ENCODE measurements at regions not wholly inside any gene's neighbourhood (a gene's known extent, or its start where the extent isn't known, plus 50 kb on each side); places are given as distances from the start of the nearest gene placed in this dataset.
"Not testable (repeated sequence)": the region's sequence is repeated elsewhere in the genome, so short reads cannot be mapped to it uniquely, and the experiment has no call there.

DNA sequence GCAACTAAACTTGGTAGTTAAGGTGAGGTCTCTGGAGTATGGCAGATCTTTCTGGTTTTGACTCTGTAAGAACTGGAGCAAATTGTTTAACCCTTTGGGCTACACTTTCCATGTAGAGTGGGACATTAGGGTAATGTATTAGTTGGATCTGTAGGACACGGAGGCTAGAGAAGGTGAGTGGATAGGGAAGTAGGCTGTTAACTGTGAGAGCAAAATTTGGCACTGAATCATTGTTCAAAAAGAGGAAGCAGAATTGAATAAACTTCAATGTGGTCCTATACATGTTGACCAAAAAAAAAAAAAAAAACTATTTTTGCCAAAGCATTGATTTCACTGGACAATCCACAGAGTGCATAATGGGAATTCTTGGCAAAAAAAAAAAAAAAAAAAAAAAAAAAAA, 370.2 kb upstream of the CHORDC1 start:
- no peak for DNase-seq

GRCh38 chr11:90590286-90590685, 367.4 kb upstream of the CHORDC1 start:
- DNase-seq = no peak

DNA sequence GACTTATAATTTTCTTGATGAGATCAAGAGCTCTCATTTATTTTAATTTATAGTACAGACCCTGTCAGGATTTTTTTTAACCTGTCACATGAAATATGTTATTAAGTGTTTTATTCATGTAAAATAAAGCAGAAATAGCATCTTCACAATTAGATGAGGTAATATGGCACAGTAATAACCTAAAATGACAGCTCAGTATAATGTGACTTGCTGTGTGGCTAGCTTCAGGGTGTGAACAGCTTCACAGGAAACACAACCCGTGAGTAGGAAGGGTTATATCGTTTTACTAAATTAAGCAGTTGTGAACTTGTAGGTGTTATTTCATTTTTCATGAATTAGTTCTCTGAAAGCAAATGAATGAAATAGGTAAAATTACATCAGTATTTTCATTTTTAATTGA, 366.9 kb upstream of the CHORDC1 start:
- DNase-seq = no peak

GRCh38 chr11:90587896-90588295, 365.0 kb upstream of the CHORDC1 start:
- no peak for DNase-seq

DNA sequence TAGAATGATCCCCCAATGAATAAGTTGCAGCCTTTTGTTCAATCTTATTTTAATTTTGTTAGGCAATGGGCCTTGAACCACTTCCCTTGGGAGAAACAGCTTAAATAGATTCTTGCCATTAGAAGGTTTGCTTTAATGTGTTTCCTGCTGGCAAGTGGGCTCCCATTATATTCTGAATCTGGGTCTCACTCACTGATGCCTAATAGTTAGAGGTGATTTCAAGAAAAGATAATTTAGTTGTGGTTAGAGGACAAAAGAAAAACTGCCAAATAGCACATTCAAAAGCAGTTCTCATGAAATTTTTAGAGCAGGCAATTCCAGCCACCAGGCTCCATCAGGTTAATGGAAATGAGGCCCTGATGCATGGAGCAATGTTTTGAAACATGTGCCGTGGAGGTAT, 362.6 kb upstream of the CHORDC1 start:
- no peak for DNase-seq

- not testable (repeated sequence) for DNase-seq
These were observed 360.1 kb upstream of the CHORDC1 start for GRCh38 chr11:90582999-90583398.

DNA sequence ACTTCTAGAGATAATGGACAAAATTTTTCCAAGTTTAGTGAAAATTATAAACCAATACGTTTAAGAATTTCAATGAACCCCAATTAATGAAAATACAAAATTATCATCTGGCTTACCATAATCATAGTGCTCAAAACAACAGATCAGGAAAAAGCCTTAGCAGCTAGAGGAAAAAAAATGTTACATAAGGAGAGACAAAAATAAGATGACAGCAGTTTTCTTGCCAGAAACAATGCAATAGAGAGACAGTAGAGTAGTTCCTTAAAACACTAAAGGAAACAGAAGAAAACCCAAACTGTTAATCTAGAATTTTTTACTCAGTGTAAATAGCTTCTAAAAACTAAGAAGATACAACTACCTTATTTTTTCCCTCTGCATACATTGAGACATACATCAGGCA, 341.7 kb upstream of the CHORDC1 start:
- DNase-seq = no peak

DNA sequence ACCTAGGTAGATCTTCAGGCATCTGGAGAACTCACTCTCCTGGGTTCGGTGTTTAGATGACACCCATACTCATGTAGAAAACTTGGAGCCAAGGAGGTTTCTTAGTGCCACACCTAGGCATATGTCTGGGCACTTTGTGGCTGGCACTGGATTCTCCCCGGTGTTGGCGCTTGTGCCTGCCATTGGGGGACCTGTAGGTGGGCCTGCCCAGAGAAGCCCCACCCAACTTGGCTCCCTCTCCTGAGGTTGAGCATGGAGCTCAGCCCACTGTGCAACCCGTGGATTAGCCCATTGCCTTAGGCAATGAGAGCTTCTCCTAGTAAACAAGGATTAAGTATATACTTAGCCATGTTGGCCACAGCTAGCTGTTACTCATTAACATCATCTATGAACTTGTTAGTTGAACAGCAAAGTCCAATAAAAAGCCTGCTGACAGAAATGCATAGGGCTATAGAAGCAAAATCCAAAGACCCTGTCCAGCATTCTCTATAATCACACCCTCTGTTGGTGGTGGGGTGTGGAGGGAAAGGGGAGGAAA, 335.5 kb upstream of the CHORDC1 start:
- DNase-seq = no peak

DNA sequence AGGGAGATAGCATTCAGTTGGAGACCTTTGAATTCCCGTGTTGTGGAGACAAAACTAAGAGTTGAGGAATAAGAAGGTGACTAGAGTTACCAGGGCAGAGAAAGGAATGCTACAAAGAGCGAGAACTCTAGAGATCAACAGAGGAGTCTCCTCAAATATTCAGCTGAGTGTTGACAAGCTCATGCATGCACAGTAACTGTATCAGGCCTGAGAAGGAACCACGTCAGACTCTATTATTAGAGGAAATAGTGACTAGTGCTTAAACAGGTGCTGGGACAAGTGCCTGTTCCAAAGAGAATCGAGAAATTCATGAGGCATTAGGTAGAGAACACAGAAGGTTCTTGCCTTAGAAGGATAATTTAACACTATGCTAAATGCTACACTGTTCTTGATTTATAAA, 333.8 kb upstream of the CHORDC1 start:
- DNase-seq = no peak

DNA sequence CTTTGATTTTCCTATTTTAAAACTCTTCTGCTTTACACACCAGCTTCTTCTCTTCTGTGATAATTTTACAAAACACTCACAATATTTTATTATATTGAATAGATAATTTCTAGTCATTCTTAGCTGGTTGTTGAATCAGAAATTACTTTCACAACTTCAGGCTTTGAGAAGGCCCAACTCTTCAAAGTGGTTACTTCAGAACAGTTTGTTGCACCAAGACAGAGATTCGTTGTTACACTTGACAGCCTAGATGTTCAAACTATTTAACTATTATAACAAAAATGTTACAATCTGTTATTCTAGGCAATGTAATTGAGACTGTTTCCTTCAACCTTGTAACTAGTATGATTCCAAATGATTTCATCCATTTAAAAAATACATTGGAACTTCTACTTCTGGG, 333.2 kb upstream of the CHORDC1 start:
- no peak for DNase-seq

- DNase-seq = no peak
These were observed 332.6 kb upstream of the CHORDC1 start for GRCh38 chr11:90555477-90555876.

- DNase-seq = no peak
These were observed 319.2 kb upstream of the CHORDC1 start for GRCh38 chr11:90542092-90542491.

DNA sequence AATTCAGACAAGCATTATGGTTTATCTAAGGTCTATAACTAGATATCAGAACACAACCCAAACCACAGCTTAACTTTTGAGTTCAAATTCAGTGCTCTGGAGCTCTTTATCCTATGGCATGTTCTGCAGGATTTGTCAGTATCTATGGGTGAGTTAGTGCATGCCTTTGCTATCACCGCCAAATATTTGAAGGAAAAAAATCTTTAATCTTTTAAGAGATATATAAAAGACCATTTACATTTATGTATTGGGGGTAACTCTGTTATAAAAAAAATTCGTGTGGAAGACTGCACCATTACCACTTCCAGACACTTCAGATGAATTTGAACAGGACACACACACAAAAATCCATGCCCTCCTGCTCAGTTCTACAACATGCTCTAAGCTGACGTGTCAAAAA, 313.5 kb upstream of the CHORDC1 start:
- DNase-seq = no peak

GRCh38 chr11:90532125-90532524, 309.3 kb upstream of the CHORDC1 start:
- DNase-seq = no peak

DNA sequence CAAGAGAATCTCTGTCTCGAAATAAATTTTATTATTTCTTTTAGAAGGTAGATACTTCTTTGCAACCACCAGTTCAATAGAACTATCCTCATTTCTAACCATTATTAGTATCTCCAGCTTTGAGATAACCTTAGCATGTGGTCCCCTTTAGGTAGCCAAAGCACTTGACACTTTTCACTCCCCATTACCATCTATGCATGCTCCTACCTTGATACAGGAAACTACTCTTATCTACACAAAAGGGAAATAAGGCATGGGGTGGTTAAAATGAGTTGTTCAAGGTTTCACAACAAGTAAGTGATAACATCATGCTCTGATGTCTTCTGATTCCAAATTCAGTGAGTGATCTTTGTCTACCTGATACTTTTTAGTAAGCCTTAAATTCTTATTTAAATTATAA, 308.2 kb upstream of the CHORDC1 start:
- DNase-seq = no peak

- DNase-seq = no peak
These were observed 303.1 kb upstream of the CHORDC1 start for GRCh38 chr11:90525962-90526361.

- no peak for DNase-seq
These were observed 290.0 kb upstream of the CHORDC1 start for GRCh38 chr11:90512846-90513245.

- DNase-seq = no peak
These were observed 288.0 kb upstream of the CHORDC1 start for GRCh38 chr11:90510839-90511238.

- DNase-seq = no peak
These were observed 278.2 kb upstream of the CHORDC1 start for GRCh38 chr11:90500922-90501568.

- no peak for DNase-seq
These were observed 273.9 kb upstream of the CHORDC1 start for GRCh38 chr11:90496722-90497121.

- DNase-seq = no peak
These were observed 270.5 kb upstream of the CHORDC1 start for GRCh38 chr11:90493379-90493778.

DNA sequence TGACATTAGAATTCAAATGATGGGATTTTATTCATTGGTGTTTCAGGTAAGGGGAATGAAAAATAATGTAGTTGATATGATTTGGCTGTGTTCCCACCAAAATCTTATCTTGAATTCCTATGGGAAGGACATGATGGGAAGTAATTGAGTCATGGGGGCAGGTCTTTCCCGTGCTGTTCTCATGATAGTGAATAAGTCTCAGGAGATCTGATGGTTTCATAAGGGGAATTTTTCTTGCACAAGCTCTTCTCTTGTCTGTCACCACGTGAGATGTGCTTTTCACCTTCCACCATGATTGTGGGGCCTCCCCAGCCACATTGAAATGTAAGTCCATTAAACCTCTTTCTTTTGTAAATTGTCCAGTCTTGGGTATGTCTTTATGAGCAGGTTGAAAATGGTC, 268.6 kb upstream of the CHORDC1 start:
- no peak for DNase-seq

GRCh38 chr11:90476442-90477007, 253.7 kb upstream of the CHORDC1 start:
- DNase-seq = peak; percentile 20

- DNase-seq = peak; percentile 31
These were observed 246.1 kb upstream of the CHORDC1 start for GRCh38 chr11:90468923-90469322.

DNA sequence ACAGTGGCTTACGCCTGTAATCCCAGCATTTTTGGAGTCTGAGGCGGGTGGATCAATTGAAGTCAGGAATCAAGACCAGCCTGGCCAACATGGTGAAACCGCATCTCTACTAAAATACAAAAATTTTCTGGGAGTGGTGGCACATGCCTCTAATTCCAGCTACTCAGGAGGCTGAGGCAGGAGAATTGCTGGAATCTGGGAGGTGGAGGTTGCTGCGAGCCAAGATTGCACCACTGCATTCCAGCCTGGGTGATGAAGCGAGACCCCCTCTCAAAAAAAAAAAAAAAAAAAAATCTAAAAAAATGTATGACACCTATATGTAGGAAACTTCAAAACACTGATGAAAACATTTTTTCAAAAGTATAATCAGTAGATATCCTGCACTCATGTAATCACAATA, 242.7 kb upstream of the CHORDC1 start:
- DNase-seq = no peak

Data from fibroblast of skin of right quadriceps (primary cell).